ENCODE measurements at regions not wholly inside any gene's neighbourhood (a gene's known extent, or its start where the extent isn't known, plus 50 kb on each side); places are given as distances from the start of the nearest gene placed in this dataset.

DNA sequence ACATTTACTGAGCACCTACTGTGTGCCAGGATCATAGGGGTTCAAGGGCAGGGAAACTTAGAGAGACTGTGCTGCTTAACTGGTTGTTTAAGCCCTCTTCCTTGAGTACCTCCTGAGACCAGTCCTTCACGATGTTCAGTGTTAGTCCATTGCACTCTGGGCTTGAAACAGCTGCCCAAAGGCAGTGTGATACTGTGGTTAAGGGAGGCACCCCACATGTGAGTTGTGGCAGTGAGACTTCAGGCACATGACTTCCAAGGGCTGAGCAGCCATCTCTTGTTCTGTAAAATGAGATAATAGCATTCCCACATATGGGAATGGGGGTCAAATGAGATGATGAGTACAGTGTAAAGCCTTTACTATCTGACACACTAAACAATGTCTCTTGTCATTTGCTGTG lies 75.1 kb downstream of the LINGO1 start:
- H3K4me3 ChIP-seq: no peak overlapping the region
- no peaks in the 10 kb centered on the region for H3K27me3 ChIP-seq (ENCODE audit: low read depth)
- DNase-seq (ENCODE audit: low spot score in 2 of 2): no peak
- H3K9me3 ChIP-seq: no peaks in the 10 kb centered on the region
- in situ Hi-C loops (cut with MboI; ENCODE audit: low sequenced_read_pairs): no loop called here
- H3K36me3 ChIP-seq (replicated peaks): no peaks in the 10 kb centered on the region
- no peaks in the 10 kb centered on the region for H3K4me1 ChIP-seq

DNA sequence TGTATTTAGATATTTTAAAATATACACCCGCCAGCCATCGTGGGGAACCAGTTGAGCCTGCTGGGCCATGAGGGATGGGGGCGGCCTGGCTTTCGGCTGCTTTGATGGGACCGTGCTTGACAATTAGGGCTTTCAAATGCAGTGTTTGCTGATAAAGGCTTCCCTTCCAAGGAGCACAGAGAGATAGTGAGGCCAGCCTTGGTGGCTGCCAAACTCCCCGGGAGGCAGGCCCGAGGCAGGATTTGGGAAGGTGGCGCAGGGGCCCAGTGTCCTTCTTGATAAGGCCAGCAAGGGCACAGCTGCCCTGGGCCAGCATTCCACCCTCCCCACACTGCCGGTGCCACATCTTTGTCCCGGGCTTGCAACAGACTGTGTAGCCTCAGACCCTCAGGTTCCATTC lies 75.6 kb downstream of the LINGO1 start:
- in situ Hi-C loops (cut with MboI; ENCODE audit: low sequenced_read_pairs): no loop called here
- H3K9me3 ChIP-seq: no peaks in the 10 kb centered on the region
- DNase-seq (ENCODE audit: low spot score in 2 of 2): no peak
- no peaks in the 10 kb centered on the region for H3K27me3 ChIP-seq (ENCODE audit: low read depth)
- no peak overlapping the region for H3K4me3 ChIP-seq
- H3K36me3 ChIP-seq (replicated peaks): no peaks in the 10 kb centered on the region
- H3K4me1 ChIP-seq: no peaks in the 10 kb centered on the region

DNA sequence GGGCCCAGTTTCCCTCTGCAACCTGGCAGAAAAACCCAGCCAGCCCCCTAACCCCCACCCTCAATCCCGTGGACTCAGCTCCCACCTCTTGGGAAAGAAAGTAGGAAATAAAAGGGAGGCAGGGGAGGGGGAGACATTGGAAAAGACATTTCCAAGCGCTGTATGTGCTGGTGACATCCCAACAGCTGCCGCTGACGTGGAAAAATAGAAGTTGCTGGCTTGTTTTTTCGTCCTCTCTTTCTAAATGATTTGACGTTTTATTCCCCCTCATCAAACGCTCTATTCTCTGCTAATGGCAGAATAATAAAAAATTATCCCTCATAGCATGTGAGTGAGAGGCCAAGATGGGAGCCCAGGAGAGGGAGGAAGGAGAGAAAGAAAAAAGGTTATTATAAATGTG lies 76.1 kb downstream of the LINGO1 start:
- no peaks in the 10 kb centered on the region for H3K4me1 ChIP-seq
- in situ Hi-C loops (cut with MboI; ENCODE audit: low sequenced_read_pairs): no loop called here
- H3K9me3 ChIP-seq: no peaks in the 10 kb centered on the region
- no peaks in the 10 kb centered on the region for H3K36me3 ChIP-seq (replicated peaks)
- no peaks in the 10 kb centered on the region for H3K27me3 ChIP-seq (ENCODE audit: low read depth)
- DNase-seq (ENCODE audit: low spot score in 2 of 2): no peak
- no peak overlapping the region for H3K4me3 ChIP-seq

DNA sequence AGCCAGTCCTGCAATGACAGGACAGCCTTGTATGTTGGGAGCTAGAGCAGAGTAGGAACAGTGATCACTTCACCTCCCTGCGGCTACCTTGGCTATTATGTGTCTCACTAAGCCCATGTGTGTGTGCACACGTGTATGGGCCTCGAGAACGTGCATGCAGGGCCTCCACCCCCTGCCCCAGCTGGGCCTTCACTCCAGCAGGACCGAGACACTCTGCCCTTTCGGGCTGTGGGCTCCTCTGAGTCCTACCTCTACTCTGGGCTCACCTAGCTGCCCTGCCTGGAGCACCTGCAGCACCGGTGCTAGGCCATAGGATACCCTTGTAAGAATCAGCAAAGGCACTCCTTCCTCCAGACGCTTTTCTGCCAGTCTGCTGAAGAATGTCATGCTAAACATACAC lies 77.5 kb downstream of the LINGO1 start:
- no peaks in the 10 kb centered on the region for H3K36me3 ChIP-seq (replicated peaks)
- H3K4me1 ChIP-seq: no peaks in the 10 kb centered on the region
- H3K27me3 ChIP-seq (ENCODE audit: low read depth): no peaks in the 10 kb centered on the region
- in situ Hi-C loops (cut with MboI; ENCODE audit: low sequenced_read_pairs): no loop called here
- no peak for DNase-seq (ENCODE audit: low spot score in 2 of 2)
- H3K9me3 ChIP-seq: no peaks in the 10 kb centered on the region
- H3K4me3 ChIP-seq: no peak overlapping the region

DNA sequence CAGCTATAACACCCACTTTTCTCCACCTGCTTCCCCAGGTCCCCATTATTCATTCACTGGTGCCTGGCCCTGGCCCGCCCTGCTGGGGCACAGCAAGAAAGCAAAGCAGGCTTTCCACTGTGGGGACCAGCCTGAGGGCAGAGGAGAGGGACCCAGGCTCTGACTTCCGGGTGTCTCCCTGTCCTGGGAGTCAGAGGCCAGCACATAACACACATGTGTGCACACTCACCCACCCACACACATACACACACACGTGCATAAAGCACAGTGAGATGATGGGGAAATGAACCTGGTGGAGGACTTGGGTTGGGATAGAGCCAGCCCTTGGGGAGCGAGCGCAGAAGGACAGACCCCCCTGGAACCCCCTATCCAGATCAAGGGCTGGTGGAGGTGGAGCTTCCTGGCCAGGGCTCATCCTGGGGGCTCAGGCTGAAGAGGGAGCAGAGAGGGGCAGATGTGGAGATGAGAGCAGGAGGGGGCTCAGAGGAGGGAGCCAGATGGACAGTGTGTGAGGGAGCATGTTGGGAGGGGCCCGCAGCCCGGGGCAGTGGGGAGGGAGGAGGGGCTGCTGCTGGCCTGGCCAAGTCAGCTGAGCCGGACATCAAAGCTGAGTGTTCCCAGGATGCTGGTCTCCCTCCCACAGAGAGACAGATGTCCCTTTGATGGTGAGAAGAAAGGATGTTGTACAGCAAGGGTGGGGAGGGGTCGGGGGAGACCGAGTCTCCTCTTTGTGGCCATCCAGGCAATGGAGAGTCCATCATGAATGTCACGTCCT lies 78.2 kb downstream of the LINGO1 start:
- no peak overlapping the region for H3K4me3 ChIP-seq
- H3K4me1 ChIP-seq: no peaks in the 10 kb centered on the region
- in situ Hi-C loops (cut with MboI; ENCODE audit: low sequenced_read_pairs): no loop called here
- H3K27me3 ChIP-seq (ENCODE audit: low read depth): no peaks in the 10 kb centered on the region
- no peaks in the 10 kb centered on the region for H3K9me3 ChIP-seq
- DNase-seq (ENCODE audit: low spot score in 2 of 2): no peak
- no peaks in the 10 kb centered on the region for H3K36me3 ChIP-seq (replicated peaks)

DNA sequence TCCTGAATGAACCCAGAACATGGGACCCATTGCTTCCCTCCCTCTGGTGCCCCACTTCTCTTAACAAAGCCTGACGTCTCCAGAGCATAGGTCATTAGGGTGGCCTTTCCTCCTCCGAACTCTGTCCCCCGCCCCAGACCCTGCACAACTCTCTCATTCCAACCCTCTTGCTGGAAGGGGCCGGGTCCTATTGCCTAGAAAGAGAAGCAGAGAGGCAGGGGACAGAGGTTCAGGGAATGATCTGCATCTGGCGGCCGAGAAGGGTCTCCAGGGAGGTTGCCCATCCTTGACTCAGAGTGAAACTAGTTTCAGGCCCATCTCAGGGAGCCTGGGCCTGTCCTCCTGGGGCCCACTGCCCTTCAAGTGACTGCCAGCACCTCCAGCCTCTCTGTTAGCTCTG lies 79.0 kb downstream of the LINGO1 start:
- Histone ChIP-seq H3K27me3 (ENCODE audit: low read depth) (no peaks in the 10 kb centered on the region), H3K4me1 (no peaks in the 10 kb centered on the region), H3K4me3 (no peak overlapping the region), H3K36me3 (replicated peaks) (no peaks in the 10 kb centered on the region), H3K9me3 (no peaks in the 10 kb centered on the region)
- no peak for DNase-seq (ENCODE audit: low spot score in 2 of 2)
- in situ Hi-C loops (cut with MboI; ENCODE audit: low sequenced_read_pairs): no loop called here

DNA sequence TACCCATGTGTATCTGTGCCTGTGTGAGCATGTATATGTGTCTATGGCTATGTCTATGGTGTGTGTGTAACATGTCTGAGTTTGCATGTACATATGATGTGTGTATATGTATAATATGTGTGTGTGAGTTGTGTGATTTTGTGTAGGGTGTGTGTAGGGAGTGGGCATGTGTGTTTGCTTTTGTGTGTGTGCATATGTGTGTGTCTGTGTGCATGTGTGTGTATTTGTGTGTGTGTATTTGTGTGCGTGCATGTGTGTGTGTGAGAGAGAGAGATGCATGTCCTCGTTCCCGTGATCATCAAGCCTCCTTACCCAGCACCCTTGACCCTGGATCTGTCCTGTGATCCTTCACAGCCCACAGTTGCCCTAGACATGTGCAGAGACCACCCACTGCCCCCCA lies 79.5 kb downstream of the LINGO1 start:
- H3K36me3 ChIP-seq (replicated peaks): no peaks in the 10 kb centered on the region
- no peaks in the 10 kb centered on the region for H3K27me3 ChIP-seq (ENCODE audit: low read depth)
- no peaks in the 10 kb centered on the region for H3K4me1 ChIP-seq
- H3K9me3 ChIP-seq: no peaks in the 10 kb centered on the region
- DNase-seq (ENCODE audit: low spot score in 2 of 2): no peak
- in situ Hi-C loops (cut with MboI; ENCODE audit: low sequenced_read_pairs): no loop called here
- no peak overlapping the region for H3K4me3 ChIP-seq

DNA sequence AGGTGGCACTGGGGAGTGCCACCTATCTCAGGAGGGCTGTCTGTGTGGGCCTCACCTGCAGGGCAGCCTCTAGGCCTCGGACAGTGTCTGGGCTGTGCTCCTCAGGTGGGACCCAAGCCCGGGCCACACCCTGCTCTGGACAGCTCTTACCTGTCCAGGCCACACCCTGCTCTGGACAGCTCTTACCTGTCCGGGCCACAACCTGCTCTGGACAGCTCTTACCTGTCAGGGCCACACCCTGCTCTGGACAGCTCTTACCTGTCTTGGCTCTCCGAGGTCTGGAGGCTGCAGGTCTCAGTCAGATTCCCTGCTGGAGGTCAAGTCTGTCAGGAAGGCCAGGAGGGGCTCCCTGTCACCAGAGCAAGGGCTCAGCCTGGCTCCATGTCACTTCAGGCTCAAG lies 80.6 kb downstream of the LINGO1 start:
- in situ Hi-C loops (cut with MboI; ENCODE audit: low sequenced_read_pairs): no loop called here
- Histone ChIP-seq H3K4me3 (no peak overlapping the region), H3K4me1 (no peaks in the 10 kb centered on the region), H3K36me3 (replicated peaks) (no peaks in the 10 kb centered on the region), H3K9me3 (no peaks in the 10 kb centered on the region), H3K27me3 (ENCODE audit: low read depth) (0 out of 2 replicates have a peak, but pooled peaks cover under 1% of the 10 kb centered on the region)
- no peak for DNase-seq (ENCODE audit: low spot score in 2 of 2)

DNA sequence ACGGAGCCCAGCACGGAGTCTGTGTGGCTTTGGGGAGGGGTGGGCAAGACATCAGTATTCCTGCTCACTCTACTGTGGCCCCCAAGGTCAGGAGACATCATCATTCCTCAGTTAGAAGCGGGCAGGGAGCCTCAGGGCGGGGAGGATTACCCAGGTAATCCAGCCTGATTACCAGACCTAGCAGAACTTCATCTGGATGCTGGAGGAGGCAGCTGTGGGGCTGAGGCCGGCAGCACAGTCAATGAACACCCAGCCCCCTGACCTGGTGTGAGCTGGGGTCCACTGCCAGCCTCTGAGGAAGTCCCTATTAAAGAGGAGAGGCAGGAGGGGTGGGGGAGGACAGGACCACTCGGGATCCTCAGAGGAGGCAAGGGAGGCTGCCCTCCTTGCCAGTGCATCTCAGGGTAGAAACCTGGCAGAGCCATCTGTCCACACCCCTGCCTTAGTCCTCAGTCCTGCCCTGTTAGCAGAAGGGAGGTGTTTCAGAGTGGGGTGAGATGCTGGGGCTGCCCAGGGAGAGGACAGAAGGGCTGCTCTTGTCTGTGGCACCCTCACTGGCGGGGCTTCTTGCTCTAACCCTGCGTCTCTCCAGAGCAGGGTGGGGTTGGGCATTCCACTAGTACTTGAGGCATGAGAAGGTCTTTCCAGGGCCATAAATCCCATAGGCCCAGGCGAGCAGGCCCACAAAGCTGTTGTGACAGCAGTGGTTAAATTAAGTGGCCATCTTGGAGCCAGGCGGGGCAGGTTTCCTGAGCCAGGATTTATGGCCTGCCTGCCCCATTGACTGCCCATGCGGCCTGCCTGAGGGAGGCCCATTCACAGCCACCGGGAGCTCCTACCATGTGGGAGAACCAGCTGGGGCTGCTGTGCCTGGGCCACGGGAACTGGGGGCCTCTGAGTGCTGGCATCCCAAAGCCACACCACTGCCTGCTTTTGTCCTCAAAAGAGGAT lies 82.1 kb downstream of the LINGO1 start:
- peaks cover 10% of the 10 kb centered on the region for H3K27me3 ChIP-seq (ENCODE audit: low read depth)
- no peaks in the 10 kb centered on the region for H3K9me3 ChIP-seq
- peak in 1 of 2 experiments; percentile 41 for DNase-seq (ENCODE audit: low spot score in 2 of 2)
- H3K4me1 ChIP-seq: no peaks in the 10 kb centered on the region
- H3K36me3 ChIP-seq (replicated peaks): no peaks in the 10 kb centered on the region
- in situ Hi-C loops (cut with MboI; ENCODE audit: low sequenced_read_pairs): no loop called here
- no peak overlapping the region for H3K4me3 ChIP-seq

DNA sequence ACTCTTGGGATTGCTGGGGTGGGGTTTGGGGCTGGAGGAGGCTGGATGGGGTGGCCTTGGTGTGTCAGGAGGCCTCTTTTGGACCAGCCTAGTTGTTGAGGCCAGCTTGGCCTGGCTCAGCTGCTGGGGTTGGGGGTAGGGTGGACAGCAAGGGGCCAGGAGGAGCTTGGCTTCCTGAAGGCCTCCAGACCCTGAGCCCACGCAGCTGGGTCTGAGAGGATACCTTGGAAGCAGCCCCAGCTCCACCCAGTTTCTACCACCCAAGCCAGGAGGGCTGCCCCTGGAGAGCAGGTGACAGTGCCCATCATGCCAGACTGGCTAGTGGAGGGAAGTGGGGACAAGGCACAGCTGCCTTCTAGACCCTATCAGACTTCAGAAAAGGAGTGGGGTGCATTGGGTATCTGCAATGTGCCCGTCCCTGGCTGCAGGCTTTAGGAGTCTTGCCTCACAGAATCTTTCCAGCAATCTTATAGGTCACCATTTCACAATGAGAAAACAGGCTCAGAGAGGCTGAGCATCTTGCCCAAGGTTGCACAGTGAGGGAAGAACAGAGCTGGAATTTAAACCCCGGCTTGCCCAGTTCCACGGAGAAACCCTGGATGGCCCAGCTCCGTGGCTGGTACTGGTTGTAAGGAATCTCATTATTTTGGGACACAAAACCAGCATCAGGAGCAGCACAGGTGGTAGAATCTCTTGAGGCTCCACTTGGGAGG lies 83.0 kb downstream of the LINGO1 start:
- no peaks in the 10 kb centered on the region for H3K4me1 ChIP-seq
- no peaks in the 10 kb centered on the region for H3K36me3 ChIP-seq (replicated peaks)
- no peak for DNase-seq (ENCODE audit: low spot score in 2 of 2)
- in situ Hi-C loops (cut with MboI; ENCODE audit: low sequenced_read_pairs): loop anchor here (5.0 to 10.0 kb wide), 2 partner anchors 442 to 525 kb away; no protein-coding TSS in a partner anchor
- no peaks in the 10 kb centered on the region for H3K9me3 ChIP-seq
- H3K27me3 ChIP-seq (ENCODE audit: low read depth): peaks cover 12% of the 10 kb centered on the region
- H3K4me3 ChIP-seq: no peak overlapping the region

DNA sequence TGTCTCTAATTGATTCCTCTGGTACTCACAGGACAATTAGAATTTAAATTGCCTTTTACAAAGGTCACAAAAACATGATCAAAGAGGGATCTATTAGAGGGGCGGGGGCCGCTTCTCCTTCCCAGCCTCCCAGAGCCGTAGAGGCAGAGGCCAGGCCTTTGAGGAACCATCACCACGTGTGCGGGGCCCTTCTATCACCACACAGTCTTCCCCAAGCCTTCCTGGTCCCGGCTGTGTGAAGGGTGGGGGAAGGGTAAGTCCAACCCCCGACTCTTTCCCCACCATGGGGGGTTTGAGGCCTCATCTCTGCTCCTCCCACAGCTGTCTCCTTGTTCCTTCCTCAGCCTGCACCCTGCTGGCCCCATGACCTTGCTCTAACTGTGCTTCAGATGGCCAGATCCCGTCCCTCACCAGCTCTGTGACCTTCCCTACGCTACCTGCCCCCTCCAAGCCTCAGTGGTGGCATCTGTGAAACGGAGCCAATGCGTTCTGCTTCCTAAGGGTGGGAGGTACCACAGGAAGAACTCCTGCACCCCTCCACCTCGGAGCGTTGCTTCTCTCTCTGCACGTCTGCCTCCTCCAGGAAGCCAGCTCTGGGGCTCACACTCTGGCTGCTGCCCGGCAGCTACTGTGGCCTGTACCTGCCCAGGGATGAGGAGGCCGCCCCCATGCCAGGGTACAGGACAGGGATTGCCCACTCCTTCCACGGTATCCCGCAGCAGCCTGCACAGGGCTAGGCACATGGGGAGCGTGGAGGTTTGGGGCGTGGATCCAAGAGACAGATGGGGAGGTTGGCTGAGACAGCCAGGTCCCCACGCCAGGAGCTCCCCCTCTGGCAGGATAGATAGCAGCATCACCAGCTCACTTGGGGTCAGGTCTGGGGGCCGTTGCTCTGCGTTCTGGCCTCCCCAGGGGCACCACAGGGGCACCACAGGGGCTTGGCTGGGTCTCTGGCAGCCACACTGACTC lies 83.8 kb downstream of the LINGO1 start:
- Histone ChIP-seq H3K27me3 (ENCODE audit: low read depth) (peaks cover 12% of the 10 kb centered on the region), H3K36me3 (replicated peaks) (no peaks in the 10 kb centered on the region), H3K4me1 (no peaks in the 10 kb centered on the region), H3K9me3 (no peaks in the 10 kb centered on the region), H3K4me3 (no peak overlapping the region)
- in situ Hi-C loops (cut with MboI; ENCODE audit: low sequenced_read_pairs): loop anchor here (5.0 to 10.0 kb wide), 2 partner anchors 442 to 524 kb away; no protein-coding TSS in a partner anchor
- no peak for DNase-seq (ENCODE audit: low spot score in 2 of 2)

DNA sequence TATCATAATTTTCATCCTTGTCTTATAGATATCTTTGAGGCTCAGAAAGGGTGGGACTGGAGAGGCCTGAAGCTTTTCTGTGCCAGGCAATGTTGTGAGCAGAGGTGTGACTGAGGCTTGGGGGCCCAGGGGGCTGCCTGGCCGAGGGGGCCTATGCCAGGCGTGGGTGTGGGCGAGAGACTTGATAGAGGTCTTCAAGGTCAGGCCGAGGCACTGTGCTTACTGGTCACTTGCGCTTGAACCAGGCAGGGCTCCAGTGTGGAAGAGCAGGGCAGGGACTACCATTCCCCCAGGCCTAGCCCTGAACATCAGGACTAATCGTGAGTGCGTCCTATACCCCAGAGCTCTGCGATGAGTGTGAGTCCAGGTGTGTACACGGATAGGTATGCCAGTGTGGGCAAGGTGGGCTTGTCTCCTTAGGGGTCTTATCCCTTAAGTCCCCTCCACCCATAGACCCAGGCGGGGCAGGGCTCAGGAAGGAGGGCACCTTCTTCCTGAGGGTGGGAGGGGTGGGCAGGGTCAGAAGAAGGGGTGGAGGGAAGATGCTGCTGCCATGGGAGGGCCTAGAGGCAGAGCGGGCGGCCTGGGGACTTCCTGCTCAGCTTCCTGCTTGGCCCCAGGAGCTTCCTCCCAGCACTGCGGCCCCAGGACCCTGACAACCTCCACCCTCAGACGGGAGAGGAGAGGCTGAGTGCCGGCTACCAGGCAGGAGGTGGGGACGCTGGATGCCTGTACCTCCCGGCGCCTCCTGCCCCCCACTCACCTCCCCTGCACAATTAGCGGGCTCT lies 84.7 kb downstream of the LINGO1 start:
- H3K4me3 ChIP-seq: no peak overlapping the region
- H3K36me3 ChIP-seq (replicated peaks): no peaks in the 10 kb centered on the region
- in situ Hi-C loops (cut with MboI; ENCODE audit: low sequenced_read_pairs): loop anchor here (5.0 to 10.0 kb wide), 2 partner anchors 441 to 523 kb away; no protein-coding TSS in a partner anchor
- H3K4me1 ChIP-seq: peaks cover 5% of the 10 kb centered on the region
- DNase-seq (ENCODE audit: low spot score in 2 of 2): no peak
- H3K27me3 ChIP-seq (ENCODE audit: low read depth): peaks cover 12% of the 10 kb centered on the region
- no peaks in the 10 kb centered on the region for H3K9me3 ChIP-seq
